Dermis blood vessel endothelial cell (primary cell): ENCODE measurements at regions not wholly inside any gene's neighbourhood (a gene's known extent, or its start where the extent isn't known, plus 50 kb on each side); places are given as distances from the start of the nearest gene placed in this dataset.
A peak's percentile ranks its signal among the peaks of the same experiment; 100 is the strongest.

Experiments used
- DNase-seq: peaks from one replicate; pipeline ENCODE4 v3.0.0; 2010

DNA sequence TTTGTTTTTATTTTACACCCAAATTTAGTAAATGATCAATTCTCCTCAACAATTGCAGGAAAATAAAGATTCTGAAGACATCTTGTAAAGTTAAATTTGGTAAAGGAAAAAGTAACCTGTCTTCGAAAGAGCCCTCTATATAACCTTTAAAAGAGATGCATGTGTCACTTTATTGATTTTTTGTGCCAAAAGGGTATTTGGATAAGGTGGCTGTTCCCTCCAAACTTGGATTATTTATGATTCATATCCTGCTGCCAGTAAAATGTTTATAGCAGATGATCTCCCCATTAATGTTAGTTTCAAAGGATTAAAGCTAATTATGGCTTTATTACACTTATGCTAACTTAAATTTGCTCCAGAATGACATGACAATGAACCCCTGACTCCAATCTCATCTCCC lies 98.8 kb downstream of the DUSP6 start:
- no peak for DNase-seq

DNA sequence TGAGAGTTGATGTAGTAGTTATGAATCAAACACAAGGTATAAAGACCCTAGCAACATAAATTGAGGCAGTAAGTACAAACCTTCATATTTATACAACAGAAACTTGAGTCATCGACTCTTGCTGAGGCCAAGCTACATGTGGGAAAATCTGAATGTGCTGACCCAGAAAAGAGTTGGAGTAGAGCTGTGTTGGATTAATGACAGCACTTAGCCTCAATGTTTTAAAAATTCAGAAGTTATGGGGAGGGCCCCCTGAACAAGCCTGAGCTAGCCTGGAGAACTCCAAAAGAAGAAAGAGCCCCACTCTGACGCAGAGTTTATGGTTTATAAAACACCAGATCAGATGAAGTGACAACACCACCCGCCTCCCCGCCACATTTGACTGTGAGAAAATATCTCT lies 100.0 kb downstream of the DUSP6 start:
- DNase-seq: no peak

DNA sequence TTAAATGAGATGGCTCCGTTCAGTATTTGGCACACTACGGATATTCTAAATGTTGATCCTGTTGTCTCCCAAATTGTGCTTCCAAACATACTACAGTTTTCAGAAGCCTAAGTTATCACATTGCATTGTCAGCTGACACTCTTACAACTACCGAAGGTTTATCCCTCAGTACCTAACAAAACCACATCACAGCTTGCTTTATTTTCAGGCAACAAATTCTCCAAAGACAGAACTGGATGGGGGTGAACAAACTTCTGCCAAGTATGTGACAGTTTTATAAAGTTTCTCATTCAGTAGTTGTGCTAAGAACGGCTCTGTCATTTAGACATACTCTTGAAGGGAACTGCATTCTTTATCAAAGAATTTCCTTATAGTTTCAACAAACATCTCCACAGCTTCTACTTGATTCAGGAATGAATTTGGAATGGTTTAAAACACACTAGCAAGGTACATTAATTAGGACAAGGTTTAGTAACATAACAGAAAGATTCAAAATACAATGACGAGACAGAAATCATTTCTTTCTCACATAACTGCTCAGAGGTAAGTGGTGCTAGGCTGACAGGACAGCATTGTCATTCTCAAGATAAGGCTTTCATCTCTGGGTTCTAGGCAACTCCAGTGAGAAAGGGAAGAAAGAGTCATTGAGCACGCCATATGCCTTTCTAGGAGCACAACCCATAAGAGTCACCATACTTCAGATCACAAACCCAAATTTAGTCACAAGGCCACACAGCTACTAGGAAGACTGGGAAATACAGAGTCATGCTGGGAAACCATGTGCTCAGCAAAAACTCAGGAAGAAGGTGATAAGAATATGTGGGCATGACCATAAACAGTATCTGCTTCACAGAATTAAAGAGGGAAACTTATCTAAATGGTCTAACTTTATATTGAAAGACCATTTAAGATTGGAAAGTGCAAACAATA lies 100.7 kb downstream of the DUSP6 start:
- no peak for DNase-seq

DNA sequence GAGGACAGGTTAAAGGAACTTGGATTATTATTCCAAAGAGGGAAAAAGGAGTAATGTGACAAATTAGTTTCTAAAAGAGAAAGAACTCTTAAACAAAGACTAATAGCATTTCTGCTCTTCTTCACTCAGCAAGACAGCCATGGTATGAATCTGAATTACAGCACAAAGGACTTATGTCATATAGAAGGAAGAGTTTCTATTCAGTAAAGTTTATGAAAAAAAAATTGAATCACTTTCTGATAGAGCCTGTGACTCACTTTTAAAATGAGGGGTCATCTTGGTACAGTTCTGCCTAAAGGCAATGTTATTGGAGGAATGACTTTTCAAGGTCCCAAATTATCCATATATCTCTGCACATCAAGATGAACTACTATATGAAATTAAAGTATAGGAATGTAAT lies 101.7 kb downstream of the DUSP6 start:
- DNase-seq: no peak

DNA sequence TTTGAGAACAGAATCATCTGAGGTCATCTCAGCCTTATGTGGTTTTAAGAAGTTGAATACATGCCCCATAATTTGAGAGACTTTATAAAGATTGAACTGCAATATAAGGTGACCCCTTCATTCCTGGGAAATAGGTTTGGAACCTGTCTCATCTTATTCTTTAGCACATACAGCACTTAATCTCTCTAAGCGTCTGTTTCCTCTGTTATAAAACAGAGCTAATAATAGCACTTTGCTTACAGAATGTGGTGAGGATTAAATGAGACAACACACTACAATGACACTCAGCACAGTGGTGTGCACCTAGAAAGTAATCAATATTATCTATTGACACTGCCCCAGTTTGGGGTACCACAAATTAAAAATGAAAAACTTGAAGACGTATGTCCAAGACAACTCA lies 102.1 kb downstream of the DUSP6 start:
- no peak for DNase-seq

DNA sequence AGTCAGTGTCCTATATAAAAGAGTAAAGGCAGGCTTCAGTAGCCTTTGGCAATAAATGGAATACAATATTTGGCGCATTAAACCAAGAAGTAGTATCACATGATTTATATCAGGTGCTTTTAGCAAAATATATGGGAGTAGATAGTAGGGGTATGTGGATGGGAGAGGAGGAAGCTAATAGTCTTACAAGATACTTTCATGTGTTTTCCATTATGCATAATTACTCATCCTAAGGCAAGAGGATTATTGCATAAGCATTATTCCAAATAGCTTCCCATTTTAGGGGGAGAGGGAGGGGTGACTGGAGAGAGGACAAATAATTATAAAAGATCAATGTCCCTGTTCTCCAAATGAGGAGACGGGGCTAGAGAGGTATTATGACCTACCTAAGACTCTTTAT lies 104.3 kb downstream of the DUSP6 start:
- DNase-seq: no peak

DNA sequence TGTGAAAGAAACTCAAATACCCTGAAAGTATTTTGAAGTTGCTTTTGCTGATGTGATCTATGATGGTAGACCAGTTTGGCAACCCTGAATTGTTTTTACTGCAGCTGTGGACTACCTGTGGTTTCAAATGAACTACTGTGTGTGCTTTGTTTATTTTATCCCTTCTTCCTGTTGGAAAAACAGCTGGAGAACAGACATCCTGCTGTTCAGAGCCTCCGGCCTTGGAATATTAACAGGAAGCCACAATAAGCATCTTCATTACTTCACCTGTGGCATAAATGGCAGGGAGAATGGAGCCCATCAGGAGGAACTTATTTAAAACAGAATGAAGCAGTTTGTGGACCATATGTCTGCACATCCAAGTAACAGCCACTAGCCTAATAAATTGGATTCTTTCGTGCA lies 104.8 kb downstream of the DUSP6 start:
- DNase-seq: no peak

DNA sequence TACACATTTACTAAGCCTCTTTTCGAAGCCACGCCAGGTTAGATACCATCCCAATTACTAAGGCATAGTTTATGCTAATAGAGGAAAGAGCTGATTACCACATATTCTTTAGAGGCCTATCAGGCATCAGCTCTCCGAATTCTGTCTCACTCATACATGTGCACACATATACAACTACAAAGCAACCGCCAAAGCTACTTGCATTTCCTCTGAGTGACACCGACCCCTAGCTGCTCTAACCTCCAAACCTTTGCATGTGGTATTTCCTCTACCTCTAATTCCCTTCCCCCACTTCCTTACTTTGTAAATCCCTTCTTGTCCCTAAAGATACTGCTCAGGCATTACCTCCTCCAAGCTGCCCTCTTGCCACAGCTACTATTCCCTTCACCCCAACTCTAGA lies 107.2 kb downstream of the DUSP6 start:
- DNase-seq: no peak

DNA sequence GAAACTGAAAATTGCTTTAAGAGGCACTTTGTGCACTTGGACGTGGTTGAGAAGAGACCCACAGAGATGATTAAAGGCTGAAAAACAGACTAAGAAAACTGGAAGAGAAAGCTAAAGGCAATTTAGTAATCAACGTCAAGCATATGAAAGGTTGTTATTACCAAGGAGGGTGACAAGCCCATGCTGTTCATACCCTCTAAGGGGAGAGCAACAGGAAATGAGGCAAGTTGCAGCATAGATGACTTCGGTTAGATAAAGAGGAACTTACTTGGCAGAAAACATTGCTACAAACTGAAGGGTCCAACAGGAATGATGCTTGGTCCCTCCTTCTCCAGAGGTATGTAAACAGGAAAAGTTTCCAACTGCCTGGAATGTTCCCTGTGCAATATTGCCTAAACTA lies 107.8 kb downstream of the DUSP6 start:
- DNase-seq: peak; percentile 39

DNA sequence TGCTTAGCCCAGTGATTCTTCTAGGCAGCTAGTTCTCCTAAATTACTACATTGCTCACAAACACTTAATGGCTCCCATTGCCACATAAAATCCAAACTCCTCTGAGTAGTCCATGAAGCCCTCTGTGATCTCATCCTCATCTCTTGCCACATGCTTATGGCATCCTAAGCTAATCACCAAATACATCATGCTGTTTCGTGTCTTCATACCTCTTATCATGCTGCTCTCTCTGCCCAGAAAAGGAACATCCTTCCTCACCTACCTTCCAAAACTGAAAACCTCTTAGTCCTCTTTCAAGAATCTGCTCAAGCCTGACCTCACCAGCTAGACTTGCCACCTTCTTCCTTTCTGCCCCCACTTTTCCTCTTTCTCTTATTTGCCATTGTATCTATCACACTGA lies 108.5 kb downstream of the DUSP6 start:
- no peak for DNase-seq

DNA sequence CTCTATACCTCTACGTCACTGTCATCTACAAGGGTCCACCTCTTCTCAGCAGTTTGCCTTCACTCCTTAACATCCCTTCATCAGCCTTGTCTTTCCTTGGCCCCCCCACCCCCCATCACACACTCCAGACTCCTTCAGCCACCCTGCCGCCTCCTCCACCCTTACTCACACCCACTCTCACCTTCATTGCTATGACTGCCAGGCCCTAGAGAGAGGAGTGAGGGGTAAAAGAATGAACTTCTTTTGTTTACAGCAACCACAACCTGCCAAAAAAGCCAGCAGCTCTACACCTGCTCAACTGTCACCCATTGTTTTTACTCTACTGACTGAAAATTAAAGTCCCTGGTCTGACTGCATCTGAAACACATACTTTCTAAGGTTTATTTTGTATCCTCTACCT lies 112.8 kb downstream of the DUSP6 start:
- DNase-seq: no peak

DNA sequence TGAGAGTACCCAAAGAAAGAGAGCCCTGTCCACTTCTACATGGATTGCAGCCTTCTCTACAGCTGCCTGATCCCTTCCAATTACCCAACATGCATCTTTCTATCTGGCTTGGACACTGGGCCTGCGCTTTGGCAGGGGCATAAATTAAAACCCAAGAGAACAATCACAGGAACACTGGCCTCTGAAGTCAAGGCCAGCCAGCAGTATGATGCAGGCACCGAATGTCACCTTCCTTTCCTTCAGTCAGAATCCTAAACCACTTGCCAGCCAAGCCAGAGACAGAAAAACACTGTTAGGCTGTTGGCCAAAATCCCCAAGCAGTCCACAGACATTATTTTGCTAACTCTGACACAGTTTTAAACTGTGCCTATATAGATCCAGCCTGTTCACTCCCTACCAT lies 113.7 kb downstream of the DUSP6 start:
- peak; percentile 92 for DNase-seq

DNA sequence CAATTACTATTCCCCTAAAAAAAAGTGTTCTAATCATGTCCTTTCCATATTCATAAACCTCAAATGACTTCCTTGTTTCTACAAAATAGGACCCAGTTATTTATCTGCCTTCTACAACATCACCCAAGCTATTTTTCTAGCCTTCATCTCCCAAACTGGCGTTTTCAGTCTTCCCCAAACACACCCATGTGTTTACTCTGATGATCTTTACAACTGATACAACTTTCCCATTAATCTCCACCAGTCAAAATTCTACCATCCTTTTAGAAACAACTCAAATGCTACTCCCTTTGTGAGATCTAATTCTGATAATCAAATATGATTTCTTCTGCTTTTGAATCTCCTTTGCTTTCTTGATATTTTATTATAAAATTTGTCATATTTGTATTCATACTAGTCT lies 114.5 kb downstream of the DUSP6 start:
- DNase-seq: no peak

DNA sequence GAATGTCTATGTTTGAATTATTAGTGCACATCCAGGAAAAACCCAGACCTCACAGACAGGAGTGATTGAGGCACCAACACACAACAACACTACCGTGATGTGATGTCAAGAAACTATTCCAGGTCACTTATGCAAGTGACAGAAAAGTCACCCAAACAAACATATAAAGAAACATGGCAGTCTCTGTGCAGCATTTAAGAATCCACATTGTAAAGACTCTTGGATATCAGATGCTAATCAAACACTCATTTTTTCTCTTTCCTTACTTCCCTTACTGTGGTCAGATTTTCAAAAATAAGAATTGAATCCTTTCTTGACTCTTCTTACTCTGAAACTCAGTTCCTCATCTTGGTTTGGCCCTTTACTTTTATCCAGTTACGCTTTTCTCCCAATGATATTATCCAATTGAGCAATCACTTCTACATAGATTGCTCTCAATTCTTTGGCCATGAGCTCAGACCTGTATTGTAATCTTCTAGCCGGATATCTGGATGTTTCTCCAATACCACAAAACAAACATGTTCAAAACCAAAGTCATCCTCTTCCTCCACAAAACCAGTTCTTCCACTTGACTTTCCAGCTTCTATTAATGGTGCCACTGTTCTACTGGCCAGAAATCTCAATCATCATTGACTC lies 115.4 kb downstream of the DUSP6 start:
- DNase-seq: no peak

DNA sequence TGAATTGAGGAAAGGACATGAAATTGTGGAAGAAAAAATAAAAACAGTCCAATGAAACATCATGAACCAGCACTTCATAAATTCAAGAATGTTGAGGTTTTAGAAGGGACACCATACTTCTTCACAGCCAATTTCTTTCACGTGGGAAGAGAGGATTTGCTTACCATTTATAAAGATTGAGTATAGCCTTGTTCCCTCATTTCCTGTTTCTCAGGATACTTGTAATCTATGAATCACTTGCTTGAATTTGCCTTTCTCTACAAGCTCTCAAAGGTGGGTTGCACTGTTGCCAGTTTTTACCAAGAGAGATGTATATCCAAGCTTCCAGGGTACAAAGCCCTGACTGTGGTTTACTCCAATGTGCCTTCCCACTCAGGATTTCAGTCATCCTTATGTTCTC lies 116.1 kb downstream of the DUSP6 start:
- DNase-seq: peak; percentile 76

DNA sequence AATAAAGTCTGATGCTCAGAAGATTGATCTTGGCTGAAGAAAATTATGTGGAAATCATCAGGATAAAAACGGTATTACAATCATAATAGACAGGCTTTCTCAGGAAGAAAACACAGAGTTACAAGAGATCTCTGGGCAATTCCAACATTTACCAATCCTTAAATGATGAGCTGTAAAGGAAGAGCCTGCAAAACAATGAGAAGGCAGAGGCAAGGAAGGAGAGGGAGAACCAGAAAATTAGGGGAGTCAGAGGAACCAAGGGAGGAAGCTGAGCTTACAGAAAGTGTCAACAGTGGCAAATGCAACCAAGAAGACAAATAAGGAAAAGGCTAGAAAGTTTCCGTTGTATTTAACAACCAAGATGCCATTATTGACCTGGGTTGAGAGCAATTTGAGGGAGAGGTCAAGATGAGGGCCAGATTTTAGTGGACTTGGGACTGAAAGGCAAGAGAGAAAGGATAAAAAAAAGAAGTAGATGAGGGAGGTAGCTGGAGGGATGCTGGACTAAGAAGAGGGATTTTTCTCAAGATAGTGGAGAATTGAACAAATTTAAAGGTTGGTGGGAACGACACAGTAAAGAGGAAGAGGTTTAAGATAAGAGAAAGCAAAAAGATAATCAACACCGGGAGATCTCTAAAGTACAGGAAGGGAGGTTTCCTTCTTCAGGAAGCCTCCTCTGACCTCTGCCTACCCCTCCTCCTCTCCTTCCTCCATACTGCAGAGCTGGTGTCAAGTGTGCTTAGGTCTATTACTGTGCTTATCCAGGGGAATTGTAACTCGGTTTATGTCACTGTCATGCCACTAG lies 116.9 kb downstream of the DUSP6 start:
- peak; percentile 43 for DNase-seq

DNA sequence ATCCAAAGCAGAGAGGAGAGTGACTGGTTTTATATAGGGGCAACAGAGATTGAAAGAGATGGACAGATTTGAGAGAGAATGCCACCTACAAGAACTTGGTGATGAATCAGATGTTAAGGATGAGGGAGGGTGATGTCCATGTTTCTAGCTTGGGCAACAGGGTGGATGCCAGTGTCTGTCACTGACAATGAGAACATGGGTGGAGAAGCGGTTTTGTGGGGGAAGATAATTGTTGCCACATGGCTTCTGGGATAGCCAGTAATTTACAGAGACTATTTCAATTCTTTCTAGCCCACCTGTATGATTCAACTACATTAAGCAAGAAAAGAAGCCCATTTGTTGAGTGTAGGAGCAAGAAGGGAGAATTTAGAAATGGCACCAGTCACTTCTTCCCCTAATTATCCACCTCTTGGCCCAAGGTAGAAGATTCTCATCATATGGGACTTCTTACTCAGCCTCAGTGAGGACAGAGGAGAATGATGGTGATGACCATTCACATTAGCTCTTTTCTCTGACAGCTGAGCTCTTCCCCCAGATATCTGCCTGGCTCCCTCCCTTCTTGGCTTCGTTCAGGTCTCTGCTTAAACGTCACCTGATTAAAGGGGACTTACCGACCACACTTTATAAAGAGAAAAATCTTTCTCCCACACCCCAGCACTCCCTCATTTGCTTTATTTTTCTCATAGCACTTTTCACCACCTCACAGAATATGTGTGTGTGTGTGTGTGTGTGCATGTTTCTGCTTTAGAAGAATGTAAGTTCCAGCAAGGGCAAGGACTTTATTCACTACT lies 117.8 kb downstream of the DUSP6 start:
- DNase-seq: no peak

DNA sequence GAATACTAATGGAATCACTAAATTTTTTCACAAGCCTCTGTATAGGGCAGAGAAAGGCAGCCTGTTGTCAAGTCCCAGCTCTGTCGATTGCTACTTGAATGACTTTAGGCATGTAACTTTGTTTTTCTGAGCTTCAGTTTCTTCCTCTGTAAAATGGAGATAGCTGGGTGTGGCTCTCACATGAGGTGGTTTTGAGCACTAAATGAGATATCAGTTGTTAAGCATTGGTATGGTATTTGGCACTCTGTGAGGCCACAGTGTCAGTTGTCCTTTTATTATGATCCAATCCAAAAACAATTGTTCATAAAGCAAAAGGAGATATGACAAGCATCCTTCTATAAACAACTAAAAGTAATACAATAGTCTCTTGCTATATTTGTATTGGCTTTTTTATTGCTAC lies 120.6 kb downstream of the DUSP6 start:
- no peak for DNase-seq

DNA sequence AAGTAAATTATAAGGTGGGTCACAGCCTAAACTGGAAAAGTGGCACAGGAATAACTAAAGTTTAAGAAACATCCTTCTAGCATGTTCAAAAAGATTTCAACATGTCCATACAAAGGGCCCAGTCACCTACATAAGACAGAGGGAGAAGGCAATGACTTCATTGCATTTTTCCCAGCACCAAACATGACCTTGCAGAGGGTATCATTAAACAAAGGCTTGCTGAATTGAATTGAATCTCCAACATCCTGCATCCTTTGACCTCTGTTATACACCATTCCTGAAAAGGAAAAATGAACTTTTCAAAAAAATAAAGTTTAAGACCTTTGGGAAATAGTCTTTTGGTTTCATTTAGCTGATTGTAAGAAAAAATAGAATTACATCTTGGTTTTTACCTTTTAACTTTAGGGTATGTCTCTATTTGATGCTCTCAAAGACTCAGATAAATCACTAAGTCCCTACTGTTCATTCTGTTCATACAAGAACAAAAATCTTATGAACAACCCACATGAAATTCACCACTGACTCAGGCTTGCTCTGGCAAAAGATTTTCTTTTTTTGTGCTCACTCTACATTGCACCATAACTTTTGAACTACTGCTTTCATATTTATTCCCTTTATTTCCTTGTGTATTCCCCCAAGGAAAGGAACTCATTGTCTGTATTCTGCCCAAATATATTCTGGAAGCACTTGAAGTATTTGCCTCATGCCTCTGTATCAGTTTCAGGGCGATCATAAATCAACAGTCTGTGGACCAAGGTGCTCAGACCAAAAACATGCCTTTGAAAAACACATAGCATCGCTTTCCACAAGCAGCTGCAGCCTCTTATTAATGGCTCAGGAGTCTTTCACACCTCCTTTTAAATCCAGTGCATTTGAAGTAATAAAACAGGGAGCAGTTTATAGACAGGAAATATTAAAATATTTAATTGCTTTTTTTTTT lies 121.7 kb downstream of the DUSP6 start:
- DNase-seq: peak; percentile 76

DNA sequence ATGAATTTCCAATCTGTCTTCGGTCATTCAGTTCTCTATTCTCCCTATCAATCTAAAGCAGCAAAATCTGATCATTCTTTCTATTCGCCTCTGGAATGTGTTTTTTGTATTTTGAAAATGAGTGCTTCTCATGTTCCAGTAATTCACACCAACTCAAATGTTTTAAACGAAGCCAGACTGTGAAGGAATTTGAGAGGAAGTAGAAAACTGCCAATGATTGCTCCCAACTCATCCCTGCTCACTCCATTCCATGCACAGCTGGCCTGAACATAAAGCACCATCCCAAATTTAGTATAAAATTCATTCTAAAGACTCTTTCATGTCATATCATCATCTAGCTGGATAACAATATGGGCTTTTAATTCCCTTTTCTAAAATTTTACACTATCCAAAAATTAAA lies 123.8 kb downstream of the DUSP6 start:
- DNase-seq: no peak

DNA sequence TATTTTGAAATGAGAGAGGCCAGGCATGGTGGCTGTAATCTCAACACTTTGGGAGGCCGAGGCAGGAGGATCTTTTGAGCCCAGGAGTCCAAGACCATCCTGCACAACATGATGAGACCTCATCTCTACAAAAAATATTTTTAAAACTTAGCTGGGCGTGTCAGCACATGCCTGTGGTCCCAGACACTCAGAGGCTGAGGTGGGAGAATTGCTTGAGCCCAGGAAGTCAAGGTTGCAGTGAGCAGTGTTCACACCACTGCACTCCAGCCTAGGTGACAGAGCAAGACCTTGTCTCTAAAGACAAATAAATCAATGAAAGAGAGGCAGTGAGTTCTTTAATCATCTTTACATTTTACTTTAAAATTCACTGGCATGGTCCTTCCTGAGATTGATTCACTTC lies 124.5 kb downstream of the DUSP6 start:
- no peak for DNase-seq
